ENCODE measurements at regions not wholly inside any gene's neighbourhood (a gene's known extent, or its start where the extent isn't known, plus 50 kb on each side); places are given as distances from the start of the nearest gene placed in this dataset.
"Not testable (repeated sequence)": the region's sequence is repeated elsewhere in the genome, so short reads cannot be mapped to it uniquely, and the experiment has no call there.

GRCh38 chr2:110338277-110339003 is 126.1 kb upstream of the MTLN start:
- H3K4me2 ChIP-seq (ENCODE audit: low read length); H3K4me3 ChIP-seq (ENCODE audit: low read depth, low read length, poor library complexity, severe bottlenecking); H3K9me3 ChIP-seq (ENCODE audit: low read length); intact Hi-C loops (cut with micrococcal nuclease; ENCODE audit: unreplicated experiment); H2AFZ ChIP-seq (ENCODE audit: low read length); H3K36me3 ChIP-seq (ENCODE audit: insufficient read depth, low read length); DNase-seq (ENCODE audit: low spot score); H3K27ac ChIP-seq (ENCODE audit: low read depth, low read length, poor library complexity, severe bottlenecking); H3K79me2 ChIP-seq (ENCODE audit: insufficient read depth, low read depth, low read length); POLR2A ChIA-PET; H3K4me1 ChIP-seq (ENCODE audit: insufficient read depth, low read length, poor library complexity, severe bottlenecking); CTCF ChIA-PET (ENCODE audit: unreplicated experiment); H3K9me2 ChIP-seq (ENCODE audit: insufficient read depth, low read length); BruUV-seq (replicated peaks); H4K20me1 ChIP-seq (ENCODE audit: insufficient read depth, low read length): not testable (repeated sequence)

DNA sequence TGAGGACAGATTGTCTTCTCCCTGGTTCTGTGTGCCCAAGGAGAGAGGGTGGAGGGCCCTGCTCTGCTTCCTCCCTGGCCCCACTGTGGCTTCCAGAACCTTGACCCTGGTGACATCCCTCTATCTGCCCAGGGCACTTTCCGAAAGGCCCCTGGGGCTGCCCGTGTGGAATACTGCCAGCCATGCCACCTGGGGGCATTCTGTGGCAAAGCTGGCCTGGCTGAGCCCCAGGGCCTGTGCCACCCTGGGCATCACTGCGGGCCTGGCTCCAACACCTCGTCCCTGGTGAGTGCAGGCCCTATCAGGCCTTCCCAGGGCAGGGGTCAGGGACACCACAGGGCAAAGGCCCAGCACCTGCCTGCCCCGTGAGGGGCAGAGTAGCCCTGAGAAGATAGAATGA is 123.7 kb upstream of the MTLN start:
- not testable (repeated sequence) for H3K4me2 ChIP-seq (ENCODE audit: low read length)

DNA sequence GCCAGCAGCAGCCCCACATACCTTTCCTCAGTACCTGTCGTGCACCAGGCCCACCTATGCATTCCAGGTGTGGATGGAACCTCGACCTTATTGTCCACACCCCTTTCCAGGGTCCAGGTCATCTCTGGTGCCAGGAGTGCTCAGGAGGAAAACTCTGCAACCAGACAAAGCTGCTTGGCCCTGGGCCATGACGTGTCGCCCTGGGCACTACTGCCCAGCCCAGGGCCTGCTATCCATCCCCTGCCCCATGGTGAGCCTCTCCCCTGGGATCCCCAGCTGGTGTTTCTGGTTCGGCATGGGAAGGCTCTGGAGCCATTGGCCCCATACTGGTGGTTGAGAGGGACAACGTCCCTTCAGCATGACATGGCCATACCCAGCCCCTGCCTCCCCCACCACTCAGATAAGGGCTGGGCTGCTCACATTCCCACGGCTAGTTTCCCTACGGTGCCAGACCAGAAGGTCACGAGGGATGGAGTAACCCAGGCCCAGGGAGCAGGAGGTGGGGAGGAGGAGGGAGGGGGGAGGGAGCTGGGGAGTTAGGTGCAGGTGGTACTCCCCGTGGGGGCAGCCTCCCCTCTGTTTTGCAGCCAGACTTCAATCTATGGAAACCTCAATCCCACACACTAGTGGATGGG is 123.2 kb upstream of the MTLN start:
- DNase-seq (ENCODE audit: low spot score); H3K4me3 ChIP-seq (ENCODE audit: low read depth, low read length, poor library complexity, severe bottlenecking); H3K4me1 ChIP-seq (ENCODE audit: insufficient read depth, low read length, poor library complexity, severe bottlenecking); H4K20me1 ChIP-seq (ENCODE audit: insufficient read depth, low read length); BruUV-seq (replicated peaks); H3K36me3 ChIP-seq (ENCODE audit: insufficient read depth, low read length); intact Hi-C loops (cut with micrococcal nuclease; ENCODE audit: unreplicated experiment); H3K9me3 ChIP-seq (ENCODE audit: low read length); POLR2A ChIA-PET; H2AFZ ChIP-seq (ENCODE audit: low read length); CTCF ChIA-PET (ENCODE audit: unreplicated experiment); H3K27ac ChIP-seq (ENCODE audit: low read depth, low read length, poor library complexity, severe bottlenecking); H3K9me2 ChIP-seq (ENCODE audit: insufficient read depth, low read length); H3K4me2 ChIP-seq (ENCODE audit: low read length); H3K79me2 ChIP-seq (ENCODE audit: insufficient read depth, low read depth, low read length): not testable (repeated sequence)

More for the DNA sequence above, 123.7 kb upstream of the MTLN start:
- H3K79me2 ChIP-seq (ENCODE audit: insufficient read depth, low read depth, low read length); POLR2A ChIA-PET; H4K20me1 ChIP-seq (ENCODE audit: insufficient read depth, low read length); H2AFZ ChIP-seq (ENCODE audit: low read length); DNase-seq (ENCODE audit: low spot score); BruUV-seq (replicated peaks); H3K4me1 ChIP-seq (ENCODE audit: insufficient read depth, low read length, poor library complexity, severe bottlenecking); H3K36me3 ChIP-seq (ENCODE audit: insufficient read depth, low read length); CTCF ChIA-PET (ENCODE audit: unreplicated experiment); intact Hi-C loops (cut with micrococcal nuclease; ENCODE audit: unreplicated experiment); H3K9me3 ChIP-seq (ENCODE audit: low read length); H3K4me3 ChIP-seq (ENCODE audit: low read depth, low read length, poor library complexity, severe bottlenecking); H3K9me2 ChIP-seq (ENCODE audit: insufficient read depth, low read length); H3K27ac ChIP-seq (ENCODE audit: low read depth, low read length, poor library complexity, severe bottlenecking): not testable (repeated sequence)

DNA sequence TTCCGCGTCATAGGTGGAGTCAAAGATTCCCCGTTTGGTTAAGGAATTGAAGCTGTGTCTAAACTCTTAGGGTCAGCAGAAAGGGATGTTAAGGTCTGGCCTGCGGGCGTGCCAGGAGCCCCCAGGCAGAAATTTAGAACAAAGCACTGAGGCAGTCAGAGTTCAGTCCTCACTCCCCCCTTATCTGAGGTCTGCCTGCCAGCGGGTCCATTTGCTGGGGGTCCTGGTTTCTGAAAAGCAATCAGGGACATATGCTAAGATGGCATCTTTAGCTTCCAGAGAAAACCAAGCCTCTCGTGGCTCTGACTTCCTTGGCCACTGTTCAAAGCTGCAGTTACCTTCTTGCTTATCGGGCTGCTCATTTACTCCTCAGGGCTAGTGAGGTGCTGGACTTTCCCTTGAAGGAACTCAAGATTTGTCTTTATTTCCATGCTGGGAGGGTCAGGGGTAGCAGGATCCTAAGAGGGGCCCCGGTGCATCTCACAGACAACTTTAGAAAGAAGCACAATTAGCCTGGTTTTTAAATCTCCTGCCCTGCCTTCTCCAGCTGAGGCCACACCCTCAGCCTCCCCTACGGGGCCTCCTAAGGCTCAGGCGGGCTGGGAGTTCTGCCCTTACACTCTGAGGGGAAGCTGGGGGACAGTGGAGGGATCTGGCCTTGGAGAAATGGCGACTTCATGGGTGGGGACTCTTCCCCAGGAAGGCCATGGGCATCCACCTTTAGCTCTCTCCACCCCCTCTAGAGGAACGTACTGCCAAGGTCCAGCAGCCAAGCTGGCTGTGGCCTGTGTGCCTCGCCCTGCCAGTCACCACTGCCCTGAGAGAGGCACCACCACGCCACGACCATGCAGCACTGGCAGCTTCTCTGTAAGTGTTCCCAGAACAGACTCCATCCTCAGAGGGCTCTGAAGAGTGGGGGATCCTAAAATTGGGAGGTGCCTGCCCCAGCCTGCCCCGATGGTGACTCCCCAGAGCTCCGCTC is 121.1 kb upstream of the MTLN start:
- CTCF ChIA-PET (ENCODE audit: unreplicated experiment); H3K27ac ChIP-seq (ENCODE audit: low read depth, low read length, poor library complexity, severe bottlenecking); H3K36me3 ChIP-seq (ENCODE audit: insufficient read depth, low read length); H3K9me3 ChIP-seq (ENCODE audit: low read length); H4K20me1 ChIP-seq (ENCODE audit: insufficient read depth, low read length); H3K4me1 ChIP-seq (ENCODE audit: insufficient read depth, low read length, poor library complexity, severe bottlenecking); H2AFZ ChIP-seq (ENCODE audit: low read length); POLR2A ChIA-PET; DNase-seq (ENCODE audit: low spot score); BruUV-seq (replicated peaks); H3K9me2 ChIP-seq (ENCODE audit: insufficient read depth, low read length); H3K4me2 ChIP-seq (ENCODE audit: low read length); H3K79me2 ChIP-seq (ENCODE audit: insufficient read depth, low read depth, low read length); H3K4me3 ChIP-seq (ENCODE audit: low read depth, low read length, poor library complexity, severe bottlenecking); intact Hi-C loops (cut with micrococcal nuclease; ENCODE audit: unreplicated experiment): not testable (repeated sequence)

- H2AFZ ChIP-seq (ENCODE audit: low read length); H3K79me2 ChIP-seq (ENCODE audit: insufficient read depth, low read depth, low read length); H4K20me1 ChIP-seq (ENCODE audit: insufficient read depth, low read length); H3K4me2 ChIP-seq (ENCODE audit: low read length); H3K9me3 ChIP-seq (ENCODE audit: low read length); H3K36me3 ChIP-seq (ENCODE audit: insufficient read depth, low read length); intact Hi-C loops (cut with micrococcal nuclease; ENCODE audit: unreplicated experiment); H3K4me3 ChIP-seq (ENCODE audit: low read depth, low read length, poor library complexity, severe bottlenecking); H3K4me1 ChIP-seq (ENCODE audit: insufficient read depth, low read length, poor library complexity, severe bottlenecking); POLR2A ChIA-PET; DNase-seq (ENCODE audit: low spot score); CTCF ChIA-PET (ENCODE audit: unreplicated experiment); BruUV-seq (replicated peaks); H3K27ac ChIP-seq (ENCODE audit: low read depth, low read length, poor library complexity, severe bottlenecking); H3K9me2 ChIP-seq (ENCODE audit: insufficient read depth, low read length): not testable (repeated sequence)
Observed at GRCh38 chr2:110331625-110332024, 119.3 kb upstream of the MTLN start.

DNA sequence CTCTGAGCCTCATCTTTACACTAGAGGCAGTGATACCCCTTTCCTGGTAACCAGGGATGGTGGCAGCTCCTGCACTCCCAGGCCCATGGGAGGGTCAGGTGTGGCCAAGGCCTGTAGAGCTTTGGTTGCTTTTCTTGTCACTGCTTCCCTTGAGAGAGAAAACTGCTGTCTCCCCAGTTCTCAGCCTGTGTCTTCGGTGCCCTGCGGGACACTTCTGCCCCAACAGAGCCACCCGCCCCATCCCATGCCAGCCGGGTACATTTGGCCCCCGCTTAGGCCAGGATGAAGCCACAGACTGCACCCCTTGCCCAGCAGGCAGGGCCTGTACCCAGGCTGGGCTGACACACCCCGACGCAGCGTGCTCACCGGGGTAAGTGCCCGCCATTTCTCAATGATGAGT is 117.4 kb upstream of the MTLN start:
- H3K4me3 ChIP-seq (ENCODE audit: low read depth, low read length, poor library complexity, severe bottlenecking); H3K9me3 ChIP-seq (ENCODE audit: low read length); H3K36me3 ChIP-seq (ENCODE audit: insufficient read depth, low read length); H3K4me2 ChIP-seq (ENCODE audit: low read length); H3K27ac ChIP-seq (ENCODE audit: low read depth, low read length, poor library complexity, severe bottlenecking); H3K9me2 ChIP-seq (ENCODE audit: insufficient read depth, low read length); H2AFZ ChIP-seq (ENCODE audit: low read length); H4K20me1 ChIP-seq (ENCODE audit: insufficient read depth, low read length); DNase-seq (ENCODE audit: low spot score); BruUV-seq (replicated peaks); H3K4me1 ChIP-seq (ENCODE audit: insufficient read depth, low read length, poor library complexity, severe bottlenecking); H3K79me2 ChIP-seq (ENCODE audit: insufficient read depth, low read depth, low read length); POLR2A ChIA-PET; CTCF ChIA-PET (ENCODE audit: unreplicated experiment); intact Hi-C loops (cut with micrococcal nuclease; ENCODE audit: unreplicated experiment): not testable (repeated sequence)

Measured in OCI-LY7 (cell line).